SK-N-SH (cell line): ENCODE measurements at regions not wholly inside any gene's neighbourhood (a gene's known extent, or its start where the extent isn't known, plus 50 kb on each side); places are given as distances from the start of the nearest gene placed in this dataset.

ENCODE experiments used
- CTCF ChIA-PET: fragments of 300-600, 350-600 bp; formaldehyde crosslinking; extraction: SDS; loops from one replicate; lab custom pipeline; 2021; lab: Yijun Ruan, JAX
- POLR2A ChIA-PET: fragments of 350-600 bp; sonication (Branson Sonifier 250); formaldehyde crosslinking; extraction: SDS; loops from one replicate; lab custom pipeline; 2020; ENCODE audit warnings: antibody characterized with exemption, inconsistent platforms; lab: Yijun Ruan, JAX
- DNase-seq: peaks from one replicate; pipeline ENCODE4 v3.0.0; 2012
- H2AFZ ChIP-seq: fragments of 200-600 bp; sonication (generic); 2 replicates; pipeline ENCODE4 v1.8.1; 2016; ENCODE audit warnings: antibody characterized with exemption, mild to moderate bottlenecking, low read depth
- H3F3A ChIP-seq: fragments of 200-600 bp; sonication (generic); replicated peaks from 2 replicates; pipeline ENCODE3; 2016; ENCODE audit warnings: antibody characterized with exemption, mild to moderate bottlenecking; ENCODE audit not compliant: insufficient read depth
- H3K27ac ChIP-seq, 2 experiments: fragments of 200-500 bp in 1 of 2; fragments of 200-600 bp in 1 of 2; sonication (Bioruptor generic) in 1 of 2; sonication (generic), shearing (Covaris generic) in 1 of 2; 2 replicates each; pipeline versions ENCODE4 v1.5.1 to v1.6.1; 2014 to 2016; ENCODE audit warnings: low read depth in 2 of 2, inconsistent platforms in 1 of 2, low read length in 1 of 2, mild to moderate bottlenecking in 1 of 2, mixed read lengths in 1 of 2
- H3K27me3 ChIP-seq: fragments of 200-600 bp; sonication (generic), shearing (Covaris generic); 2 replicates; pipeline ENCODE4 v1.6.1; 2016; ENCODE audit warnings: mixed run types; ENCODE audit not compliant: insufficient read depth
- H3K36me3 ChIP-seq, 2 experiments: fragments of 200-500 bp in 1 of 2; fragments of 200-600 bp in 1 of 2; sonication (Bioruptor generic) in 1 of 2; sonication (generic) in 1 of 2; replicated peaks in 1 of 2; 2 replicates each; pipeline versions ENCODE3 to v1.5.1; 2014 to 2016; ENCODE audit warnings: low read length in 1 of 2, mild to moderate bottlenecking in 1 of 2; ENCODE audit not compliant: insufficient read depth in 2 of 2, control insufficient read depth in 1 of 2
- H3K4me1 ChIP-seq, 2 experiments: fragments of 200-500 bp in 1 of 2; fragments of 200-600 bp in 1 of 2; sonication (Bioruptor generic) in 1 of 2; sonication (generic), shearing (Covaris generic) in 1 of 2; 2 replicates each; pipeline versions ENCODE4 v1.5.1 to v1.6.1; 2014 to 2016; ENCODE audit warnings: low read depth in 1 of 2, low read length in 1 of 2, mixed run types in 1 of 2; ENCODE audit not compliant: insufficient read depth in 2 of 2, control insufficient read depth in 1 of 2
- H3K4me2 ChIP-seq: fragments of 200-600 bp; sonication (generic), shearing (Covaris generic); 2 replicates; pipeline ENCODE4 v1.6.1; 2017; ENCODE audit warnings: mixed run types
- H3K4me3 ChIP-seq, 2 experiments: fragments of 200-500 bp in 1 of 2; fragments of 200-600 bp in 1 of 2; sonication (Bioruptor generic) in 1 of 2; sonication (generic), shearing (Covaris generic) in 1 of 2; 2 replicates each; pipeline versions ENCODE4 v1.5.1 to v1.8.1; 2014 to 2016; ENCODE audit warnings: low read depth in 2 of 2, inconsistent platforms in 1 of 2, low read length in 1 of 2, mild to moderate bottlenecking in 1 of 2, mixed read lengths in 1 of 2, moderate library complexity in 1 of 2
- H3K79me2 ChIP-seq: fragments of 200-600 bp; sonication (generic); 2 replicates; pipeline ENCODE4 v1.8.1; 2017; ENCODE audit warnings: mild to moderate bottlenecking; ENCODE audit not compliant: insufficient read depth
- H3K9ac ChIP-seq: fragments of 200-600 bp; sonication (generic); 2 replicates; pipeline ENCODE4 v1.6.1; 2017; ENCODE audit warnings: mixed run types
- H3K9me2 ChIP-seq: fragments of 200-600 bp; sonication (generic); 2 replicates; pipeline ENCODE4 v1.6.1; 2017; ENCODE audit warnings: mixed run types
- H3K9me3 ChIP-seq: fragments of 200-600 bp; sonication (generic); 2 replicates; pipeline ENCODE4 v1.6.1; 2017; ENCODE audit warnings: mixed run types, mild to moderate bottlenecking, moderate library complexity
- H4K20me1 ChIP-seq: fragments of 200-600 bp; sonication (generic); 2 replicates; pipeline ENCODE4 v1.6.1; 2017; ENCODE audit warnings: mild to moderate bottlenecking, mixed run types; ENCODE audit not compliant: insufficient read depth
- ELF1 ChIP-seq: IDR thresholded peaks from 2 replicates; pipeline ENCODE4 v1.4.0; 2012
- EP300 ChIP-seq, 2 experiments: IDR thresholded peaks; 2 replicates each; pipeline versions ENCODE4 v1.4.0 to v1.6.1; 2012; ENCODE audit warnings: borderline replicate concordance in 1 of 2, low read depth in 1 of 2, low read length in 1 of 2
- FOXJ3 ChIP-seq: sonication (generic); formaldehyde crosslinking; IDR thresholded peaks from 2 replicates; pipeline ENCODE4 v1.5.1; 2020; ENCODE audit warnings: mild to moderate bottlenecking, missing genetic modification reagents
- FOXM1 ChIP-seq: IDR thresholded peaks from 2 replicates; pipeline ENCODE4 v1.4.0; 2012; ENCODE audit warnings: low read depth, mild to moderate bottlenecking
- GABPA ChIP-seq: IDR thresholded peaks from 2 replicates; pipeline ENCODE4 v1.4.0; 2012; ENCODE audit warnings: low read depth, mild to moderate bottlenecking
- JUND ChIP-seq: IDR thresholded peaks from 2 replicates; pipeline ENCODE4 v1.4.0; 2012
- MXI1 ChIP-seq: IDR thresholded peaks from 2 replicates; pipeline ENCODE4 v1.6.1; 2012; ENCODE audit warnings: mild to moderate bottlenecking, low read depth, low read length, improper control_type of control experiment
- POLR2AphosphoS5 ChIP-seq: IDR thresholded peaks from 2 replicates; pipeline ENCODE4 v1.6.1; 2012; ENCODE audit warnings: low read depth, low read length
- RAD21 ChIP-seq: IDR thresholded peaks from 2 replicates; pipeline ENCODE4 v1.6.1; 2012; ENCODE audit warnings: mild to moderate bottlenecking, low read length
- REST ChIP-seq: IDR thresholded peaks from 2 replicates; pipeline ENCODE4 v1.6.1; 2012; ENCODE audit warnings: mild to moderate bottlenecking, low read depth, low read length, moderate library complexity
- RFX5 ChIP-seq: IDR thresholded peaks from 2 replicates; pipeline ENCODE4 v1.6.1; 2012; ENCODE audit warnings: mild to moderate bottlenecking, improper control_type of control experiment, low read length
- SMC3 ChIP-seq: IDR thresholded peaks from 2 replicates; pipeline ENCODE4 v1.6.1; 2012; ENCODE audit warnings: low read depth, low read length, improper control_type of control experiment
- TAF1 ChIP-seq: IDR thresholded peaks from 2 replicates; pipeline ENCODE4 v1.6.1; 2012; ENCODE audit warnings: low read depth, mild to moderate bottlenecking, low read length, moderate library complexity, borderline replicate concordance
- TEAD4 ChIP-seq: IDR thresholded peaks from 2 replicates; pipeline ENCODE4 v1.4.0; 2012; ENCODE audit warnings: mild to moderate bottlenecking, borderline replicate concordance; ENCODE audit not compliant: insufficient read depth
- USF1 ChIP-seq: IDR thresholded peaks from 2 replicates; pipeline ENCODE4 v1.4.0; 2012; ENCODE audit warnings: low read depth, borderline replicate concordance
- YY1 ChIP-seq: IDR thresholded peaks from 2 replicates; pipeline ENCODE4 v1.4.0; 2012; ENCODE audit warnings: low read depth, mild to moderate bottlenecking
- ZBTB33 ChIP-seq: IDR thresholded peaks from 2 replicates; pipeline ENCODE4 v1.4.0; 2012; ENCODE audit warnings: low read depth, borderline replicate concordance
- WGBS: methylation state at CpG from one replicate; pipeline ENCODE4 v1.1.6; 2017; ENCODE audit warnings: low lambda C conversion rate; 5-methylcytosine and 5-hydroxymethylcytosine counted together
- TF ChIP-seq, protein P1 (sequence below): IDR thresholded peaks from 2 replicates; pipeline ENCODE4; 2012

DNA sequence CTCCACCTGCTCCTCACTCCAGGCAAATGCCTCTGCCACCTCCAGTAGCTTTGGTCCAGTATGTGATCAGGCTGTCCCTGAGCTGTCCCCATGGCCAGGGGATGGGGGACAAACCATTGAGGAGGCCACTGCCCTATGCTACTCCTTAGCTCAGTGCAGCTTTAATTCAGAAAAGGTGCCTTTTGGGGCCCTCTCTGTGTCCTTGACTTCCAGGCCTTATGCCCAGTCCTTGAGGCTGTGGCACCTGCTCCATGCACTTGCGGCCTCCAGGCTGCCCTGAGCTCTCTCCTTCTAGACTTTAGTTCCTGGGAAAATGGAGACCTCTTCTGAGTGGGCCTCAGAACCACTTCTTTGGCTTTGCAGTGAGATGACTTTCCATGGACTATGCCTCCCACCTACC is 650.8 kb upstream of the CELF2 start:
- ChIA-PET CTCF (no interaction called here), POLR2A (no interaction called here)
- no peak overlapping the region for H3K9ac ChIP-seq
- no peaks in the 10 kb centered on the region for H3K9me3 ChIP-seq
- no peaks in the 10 kb centered on the region for H3K36me3 ChIP-seq
- H4K20me1 ChIP-seq: no peaks in the 10 kb centered on the region
- no peaks in the 10 kb centered on the region for H3K79me2 ChIP-seq
- H2AFZ ChIP-seq: no peak overlapping the region
- DNase-seq: no peak
- 20% methylated on average over 1 of the region's 1 CpG for WGBS
- H3K27me3 ChIP-seq: no peaks in the 10 kb centered on the region
- no peak overlapping the region for H3K27ac ChIP-seq
- H3F3A ChIP-seq: no peaks in the 10 kb centered on the region
- no peak overlapping the region for H3K4me3 ChIP-seq
- H3K9me2 ChIP-seq: no peaks in the 10 kb centered on the region
- H3K4me1 ChIP-seq: no peaks in the 10 kb centered on the region
- H3K4me2 ChIP-seq: no peak overlapping the region
- TF ChIP-seq YY1 (no peak), POLR2AphosphoS5 (no peak), TAF1 (no peak), RAD21 (no peak)
- TF ChIP-seq, protein P1, sequence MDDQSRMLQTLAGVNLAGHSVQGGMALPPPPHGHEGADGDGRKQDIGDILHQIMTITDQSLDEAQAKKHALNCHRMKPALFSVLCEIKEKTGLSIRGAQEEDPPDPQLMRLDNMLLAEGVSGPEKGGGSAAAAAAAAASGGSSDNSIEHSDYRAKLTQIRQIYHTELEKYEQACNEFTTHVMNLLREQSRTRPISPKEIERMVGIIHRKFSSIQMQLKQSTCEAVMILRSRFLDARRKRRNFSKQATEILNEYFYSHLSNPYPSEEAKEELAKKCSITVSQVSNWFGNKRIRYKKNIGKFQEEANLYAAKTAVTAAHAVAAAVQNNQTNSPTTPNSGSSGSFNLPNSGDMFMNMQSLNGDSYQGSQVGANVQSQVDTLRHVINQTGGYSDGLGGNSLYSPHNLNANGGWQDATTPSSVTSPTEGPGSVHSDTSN: no peak

- Histone ChIP-seq H4K20me1 (no peaks in the 10 kb centered on the region), H3K27me3 (no peaks in the 10 kb centered on the region), H3K36me3 (no peaks in the 10 kb centered on the region), H3K9ac (no peak overlapping the region)
- TF ChIP-seq GABPA (no peak), ELF1 (no peak), EP300 (IDR thresholded peaks at IDR 0.05; ENCODE audit: borderline replicate concordance in 1 of 2, low read depth in 1 of 2, low read length in 1 of 2) (no peak), YY1 (no peak), JUND (no peak), RFX5 (no peak), TEAD4 (no peak), ZBTB33 (no peak), USF1 (no peak), SMC3 (no peak), MXI1 (no peak), RAD21 (no peak), FOXM1 (no peak), REST (no peak), FOXJ3 (CRISPR knock-in tag) (no peak)
- TF ChIP-seq, all 33 proteins: peak for 0
- Histone ChIP-seq H3F3A (no peaks in the 10 kb centered on the region), H3K4me1 (no peaks in the 10 kb centered on the region), H3K4me2 (no peak overlapping the region), H3K79me2 (no peaks in the 10 kb centered on the region), H3K4me3 (no peak overlapping the region), H3K9me2 (no peaks in the 10 kb centered on the region), H3K27ac (no peak overlapping the region), H3K9me3 (no peaks in the 10 kb centered on the region), H2AFZ (no peak overlapping the region)
- ChIA-PET CTCF (no interaction called here), POLR2A (no interaction called here)
- WGBS: 46% methylated on average over 5 of the region's 6 CpGs
- DNase-seq: no peak
Measured at GRCh38 chr10:10367264-10367663, 650.4 kb upstream of the CELF2 start.
